ENCODE measurements at regions not wholly inside any gene's neighbourhood (a gene's known extent, or its start where the extent isn't known, plus 50 kb on each side); places are given as distances from the start of the nearest gene placed in this dataset.

- TF ChIP-seq TAF1 (IDR thresholded peaks at IDR 0.05; ENCODE audit: borderline replicate concordance, insufficient read depth, low read length) (no peak), POLR2AphosphoS5 (IDR thresholded peaks at IDR 0.05; ENCODE audit: low read depth, low read length) (no peak), SIN3A (IDR thresholded peaks at IDR 0.05; ENCODE audit: borderline replicate concordance, insufficient read depth, low read length) (no peak), REST (IDR thresholded peaks at IDR 0.05; ENCODE audit: insufficient read depth in 1 of 2, low read depth in 2 of 2, low read length in 2 of 2) (no peak), FOXP2 (optimal IDR thresholded peaks at IDR 0.05; ENCODE audit: borderline replicate concordance, extremely low read depth, extremely low read length, insufficient read depth) (no peak)
Observed at GRCh38 chr4:152087335-152087734, 326.5 kb upstream of the GATB start.

GRCh38 chr4:152085657-152086056 lies 324.9 kb upstream of the GATB start:
- no peak for TF ChIP-seq POLR2AphosphoS5 (IDR thresholded peaks at IDR 0.05; ENCODE audit: low read depth, low read length)

GRCh38 chr4:152083338-152083737 lies 322.5 kb upstream of the GATB start:
- no peak for TF ChIP-seq TAF1 (IDR thresholded peaks at IDR 0.05; ENCODE audit: borderline replicate concordance, insufficient read depth, low read length)
- no peak for TF ChIP-seq FOXP2 (optimal IDR thresholded peaks at IDR 0.05; ENCODE audit: borderline replicate concordance, extremely low read depth, extremely low read length, insufficient read depth)
- no peak for TF ChIP-seq SIN3A (IDR thresholded peaks at IDR 0.05; ENCODE audit: borderline replicate concordance, insufficient read depth, low read length)
- TF ChIP-seq REST (IDR thresholded peaks at IDR 0.05; ENCODE audit: insufficient read depth in 1 of 2, low read depth in 2 of 2, low read length in 2 of 2), result no peak
- TF ChIP-seq POLR2AphosphoS5 (IDR thresholded peaks at IDR 0.05; ENCODE audit: low read depth, low read length), result no peak

- TF ChIP-seq TAF1 (IDR thresholded peaks at IDR 0.05; ENCODE audit: borderline replicate concordance, insufficient read depth, low read length) (no peak), FOXP2 (optimal IDR thresholded peaks at IDR 0.05; ENCODE audit: borderline replicate concordance, extremely low read depth, extremely low read length, insufficient read depth) (no peak), SIN3A (IDR thresholded peaks at IDR 0.05; ENCODE audit: borderline replicate concordance, insufficient read depth, low read length) (no peak), REST (IDR thresholded peaks at IDR 0.05; ENCODE audit: insufficient read depth in 1 of 2, low read depth in 2 of 2, low read length in 2 of 2) (no peak), POLR2AphosphoS5 (IDR thresholded peaks at IDR 0.05; ENCODE audit: low read depth, low read length) (no peak)
Observed at GRCh38 chr4:152081024-152081423, 320.2 kb upstream of the GATB start.

- TF ChIP-seq FOXP2 (optimal IDR thresholded peaks at IDR 0.05; ENCODE audit: borderline replicate concordance, extremely low read depth, extremely low read length, insufficient read depth), result no peak
- TF ChIP-seq SIN3A (IDR thresholded peaks at IDR 0.05; ENCODE audit: borderline replicate concordance, insufficient read depth, low read length), result no peak
- no peak for TF ChIP-seq TAF1 (IDR thresholded peaks at IDR 0.05; ENCODE audit: borderline replicate concordance, insufficient read depth, low read length)
- TF ChIP-seq REST (IDR thresholded peaks at IDR 0.05; ENCODE audit: insufficient read depth in 1 of 2, low read depth in 2 of 2, low read length in 2 of 2), result no peak
- no peak for TF ChIP-seq POLR2AphosphoS5 (IDR thresholded peaks at IDR 0.05; ENCODE audit: low read depth, low read length)
Observed at GRCh38 chr4:152079543-152080293, 318.9 kb upstream of the GATB start.

Data from PFSK-1 (cell line).